GM20000 (cell line): ENCODE measurements at regions not wholly inside any gene's neighbourhood (a gene's known extent, or its start where the extent isn't known, plus 50 kb on each side); places are given as distances from the start of the nearest gene placed in this dataset.

Experiments
- DNase-seq: peaks from one replicate; pipeline ENCODE4 v3.0.0; 2012; ENCODE audit warnings: low spot score
- TF ChIP-seq, protein P1 (sequence below): IDR thresholded peaks from 2 replicates; pipeline ENCODE4 v1.5.1; 2012; ENCODE audit warnings: mild to moderate bottlenecking, control low read depth; ENCODE audit errors: extremely low read depth, missing control alignments

DNA sequence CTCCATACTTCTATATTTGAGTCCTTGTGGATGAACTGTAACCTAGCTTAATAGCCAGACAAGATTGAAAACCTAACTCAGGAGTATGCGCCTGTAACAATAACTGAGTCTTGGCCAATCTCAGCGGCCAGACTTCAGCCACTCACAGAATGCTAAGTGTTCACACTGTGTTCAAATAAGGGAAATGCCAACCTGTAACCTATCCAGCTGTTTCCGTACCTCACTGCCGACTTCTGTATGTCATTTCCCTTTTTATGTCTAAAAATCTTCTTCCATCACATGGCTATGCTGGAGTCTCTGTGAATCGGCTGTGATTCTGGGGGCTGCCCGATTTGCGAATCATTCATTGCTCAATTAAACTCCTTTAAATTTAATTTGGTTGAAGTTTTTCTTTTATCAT lies 169.2 kb downstream of the NFKBIZ start:
- TF ChIP-seq, protein P1, sequence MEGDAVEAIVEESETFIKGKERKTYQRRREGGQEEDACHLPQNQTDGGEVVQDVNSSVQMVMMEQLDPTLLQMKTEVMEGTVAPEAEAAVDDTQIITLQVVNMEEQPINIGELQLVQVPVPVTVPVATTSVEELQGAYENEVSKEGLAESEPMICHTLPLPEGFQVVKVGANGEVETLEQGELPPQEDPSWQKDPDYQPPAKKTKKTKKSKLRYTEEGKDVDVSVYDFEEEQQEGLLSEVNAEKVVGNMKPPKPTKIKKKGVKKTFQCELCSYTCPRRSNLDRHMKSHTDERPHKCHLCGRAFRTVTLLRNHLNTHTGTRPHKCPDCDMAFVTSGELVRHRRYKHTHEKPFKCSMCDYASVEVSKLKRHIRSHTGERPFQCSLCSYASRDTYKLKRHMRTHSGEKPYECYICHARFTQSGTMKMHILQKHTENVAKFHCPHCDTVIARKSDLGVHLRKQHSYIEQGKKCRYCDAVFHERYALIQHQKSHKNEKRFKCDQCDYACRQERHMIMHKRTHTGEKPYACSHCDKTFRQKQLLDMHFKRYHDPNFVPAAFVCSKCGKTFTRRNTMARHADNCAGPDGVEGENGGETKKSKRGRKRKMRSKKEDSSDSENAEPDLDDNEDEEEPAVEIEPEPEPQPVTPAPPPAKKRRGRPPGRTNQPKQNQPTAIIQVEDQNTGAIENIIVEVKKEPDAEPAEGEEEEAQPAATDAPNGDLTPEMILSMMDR, result no peak
- no peak for DNase-seq

DNA sequence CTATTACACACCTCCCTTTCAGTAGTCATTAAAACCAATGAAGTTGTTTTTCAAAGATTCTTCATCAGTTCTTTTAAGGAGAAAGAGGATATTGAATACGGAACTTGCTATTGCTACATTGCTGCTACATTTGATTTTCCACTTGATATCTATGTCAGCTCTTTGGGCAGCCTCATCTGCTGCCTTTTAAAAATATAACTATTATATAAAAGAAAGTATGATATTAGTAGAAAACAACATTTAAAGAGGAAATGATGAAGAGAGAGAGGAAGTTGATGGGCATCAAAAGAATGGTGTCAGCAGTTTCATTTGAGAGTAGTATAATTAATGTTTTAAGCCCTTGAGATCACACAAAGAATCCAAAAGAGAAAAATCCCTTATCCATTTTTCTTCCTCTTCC lies 171.4 kb downstream of the NFKBIZ start:
- TF ChIP-seq, protein P1, result no peak
- DNase-seq, result no peak

DNA sequence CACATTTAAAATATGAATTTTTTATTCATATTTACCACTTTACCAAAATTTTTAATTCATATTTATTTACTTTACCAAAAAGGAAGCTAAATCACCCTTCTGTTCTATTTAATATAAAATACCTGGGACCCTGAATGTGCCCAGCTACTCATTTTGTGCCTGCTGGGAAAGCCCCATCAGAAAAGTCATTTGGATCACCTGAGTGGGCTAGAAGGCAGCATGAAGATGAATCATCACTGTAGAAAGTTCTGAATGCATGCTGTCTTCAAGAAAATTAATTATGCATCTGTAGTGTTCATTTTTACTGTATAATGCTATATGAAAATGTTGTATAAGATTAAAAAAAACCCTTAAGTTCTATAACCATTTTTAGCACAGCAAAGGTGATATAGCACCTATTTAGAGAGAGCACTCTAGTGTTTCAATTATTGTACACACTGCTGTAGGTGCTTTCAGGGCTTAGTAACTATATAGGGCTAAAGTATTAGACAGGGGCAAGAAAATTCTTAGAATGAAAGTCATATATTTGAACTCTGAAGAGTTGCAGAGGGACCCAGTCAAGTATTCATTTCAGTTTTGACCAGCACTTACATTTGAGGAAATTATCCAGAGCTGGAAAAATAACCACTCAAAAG lies 175.1 kb downstream of the NFKBIZ start:
- DNase-seq, result no peak
- TF ChIP-seq, protein P1, result no peak

DNA sequence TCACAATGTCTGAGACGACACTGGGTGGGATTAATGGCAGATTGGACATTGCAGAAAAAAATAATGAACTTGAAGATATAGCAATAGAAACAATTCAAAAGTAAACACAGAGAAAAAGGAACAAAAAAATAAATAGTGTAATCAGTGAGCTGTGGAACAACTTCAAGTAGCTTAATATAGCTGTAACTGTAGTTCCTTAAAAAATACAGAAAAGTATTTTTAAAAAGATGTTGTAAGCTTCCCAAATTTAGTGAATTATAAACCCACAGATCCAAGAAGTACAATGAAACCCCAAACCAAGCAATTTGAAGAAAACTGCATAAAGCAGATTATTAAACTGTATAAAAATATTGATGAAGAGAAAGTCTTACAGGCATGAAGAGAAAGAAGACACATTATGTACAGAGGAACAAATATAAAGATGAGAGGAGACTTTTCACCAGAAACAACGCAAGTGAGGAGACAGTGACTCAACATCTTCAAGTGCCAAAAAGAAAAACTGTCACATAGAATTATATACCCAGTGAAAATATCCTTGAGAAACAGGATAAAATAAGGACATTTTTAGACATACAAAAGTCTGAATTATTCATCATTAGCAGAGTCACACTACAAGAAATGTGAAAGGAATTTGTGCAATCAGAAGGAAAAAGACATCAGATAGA lies 176.4 kb downstream of the NFKBIZ start:
- DNase-seq, result no peak
- TF ChIP-seq, protein P1, result no peak

DNA sequence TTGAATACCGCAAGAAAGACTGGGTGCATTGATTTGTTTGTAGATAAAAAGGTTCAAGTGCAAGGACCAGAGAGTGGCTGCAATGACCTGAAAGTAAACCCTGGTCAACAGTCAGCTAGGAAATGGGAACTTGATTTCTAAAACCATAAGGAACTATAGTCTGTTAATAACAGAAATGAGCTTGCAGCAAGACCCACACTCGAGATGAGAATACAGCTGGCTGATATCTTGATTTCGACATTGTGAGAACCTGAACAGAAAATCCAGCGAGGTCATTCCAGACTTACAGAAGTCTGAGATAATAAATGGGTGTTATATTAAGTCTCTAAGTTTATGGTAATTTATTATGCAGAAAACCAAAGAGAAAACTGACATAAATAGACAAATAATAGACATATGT lies 177.3 kb downstream of the NFKBIZ start:
- TF ChIP-seq, protein P1, result no peak
- DNase-seq, result no peak

DNA sequence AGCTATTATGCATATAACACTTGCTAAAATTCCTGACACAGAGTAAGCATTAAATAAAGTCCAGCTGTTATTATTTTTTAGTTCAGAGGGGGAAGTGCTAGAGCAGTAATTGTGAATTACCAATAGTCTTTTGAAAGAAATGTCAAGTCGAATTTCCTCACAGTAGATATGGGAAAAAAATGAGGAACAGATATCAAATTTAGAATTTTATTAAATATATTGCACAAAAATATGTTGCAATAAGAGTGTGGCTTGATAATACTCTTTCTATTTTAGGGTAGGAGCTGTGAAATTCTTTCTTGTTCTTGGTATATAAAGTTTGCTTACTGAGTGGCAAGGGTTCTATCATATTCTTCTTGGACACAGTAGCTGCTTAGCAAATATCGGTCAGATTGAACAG lies 181.3 kb downstream of the NFKBIZ start:
- TF ChIP-seq, protein P1, result no peak
- DNase-seq, result no peak

DNA sequence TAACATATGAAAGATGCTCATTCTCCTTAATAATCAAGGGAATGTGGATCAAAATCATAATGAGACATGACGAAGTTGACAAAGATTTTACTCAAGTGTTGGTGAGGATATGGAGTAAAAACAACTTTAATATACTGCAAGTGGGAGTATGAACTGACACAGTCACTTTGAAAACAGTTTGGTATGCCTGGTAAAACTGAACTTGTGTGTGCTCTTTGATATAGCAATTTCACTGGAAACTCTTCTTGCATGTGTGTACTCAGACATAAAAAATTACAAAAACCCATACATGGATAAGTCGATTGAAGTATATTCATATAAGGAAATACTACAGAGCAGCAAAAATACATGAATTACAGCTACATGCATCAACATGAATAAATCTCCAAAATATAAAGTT lies 182.5 kb downstream of the NFKBIZ start:
- DNase-seq, result no peak
- TF ChIP-seq, protein P1, result no peak
